Subcutaneous abdominal adipose tissue (tissue), 5 donors: ENCODE measurements at regions not wholly inside any gene's neighbourhood (a gene's known extent, or its start where the extent isn't known, plus 50 kb on each side); places are given as distances from the start of the nearest gene placed in this dataset.

Experiments used
- H3K27ac ChIP-seq: one replicate; pipeline ENCODE4 v1.7.0; 2013; ENCODE audit warnings: low read depth, mild to moderate bottlenecking, inconsistent platforms, low read length, moderate library complexity
- H3K27me3 ChIP-seq, 5 donors: one replicate each; pipeline ENCODE4 v1.7.0; 2013; ENCODE audit warnings: low read length in 5 of 5, inconsistent platforms in 1 of 5; ENCODE audit not compliant: control insufficient read depth in 5 of 5, insufficient read depth in 4 of 5
- H3K36me3 ChIP-seq, 5 donors: one replicate each; pipeline ENCODE4 v1.7.0; 2013; ENCODE audit warnings: low read length in 5 of 5; ENCODE audit not compliant: control insufficient read depth in 5 of 5, insufficient read depth in 5 of 5
- H3K4me1 ChIP-seq, 5 donors: one replicate each; pipeline ENCODE4 v1.7.0; 2013; ENCODE audit warnings: low read length in 5 of 5, mild to moderate bottlenecking in 3 of 5, moderate library complexity in 1 of 5; ENCODE audit not compliant: control insufficient read depth in 5 of 5, insufficient read depth in 5 of 5
- H3K4me3 ChIP-seq, 5 donors: one replicate each; pipeline ENCODE4 v1.7.0; 2013; ENCODE audit warnings: low read length in 5 of 5, low read depth in 1 of 5
- H3K9ac ChIP-seq, 5 donors: one replicate each; pipeline ENCODE4 v1.7.0; 2013; ENCODE audit warnings: low read length in 5 of 5, mild to moderate bottlenecking in 4 of 5, moderate library complexity in 3 of 5
- H3K9me3 ChIP-seq, 5 donors: one replicate each; pipeline ENCODE4 v1.7.0; 2013; ENCODE audit warnings: low read length in 5 of 5; ENCODE audit not compliant: control insufficient read depth in 5 of 5
- donor health status: healthy.
- donor health status: healthy.
- donor health status: healthy.
- donor health status: healthy.
- donor health status: healthy.

GRCh38 chr3:16658004-16658924 is 53.0 kb upstream of the DAZL start:
- peak overlapping the region in 1 of 5 donors; percentile 20 for H3K9ac ChIP-seq
- no peaks in the 10 kb centered on the region for H3K27me3 ChIP-seq
- no peaks in the 10 kb centered on the region for H3K36me3 ChIP-seq
- no peak overlapping the region for H3K4me3 ChIP-seq
- H3K27ac ChIP-seq = no peak overlapping the region
- H3K9me3 ChIP-seq = peaks cover 0 to 6% (median 0%) of the 10 kb centered on the region in 5 donors
- peaks cover 0 to 8% (median 4%) of the 10 kb centered on the region in 5 donors for H3K4me1 ChIP-seq

- no peak overlapping the region for H3K9ac ChIP-seq
- no peaks in the 10 kb centered on the region for H3K36me3 ChIP-seq
- no peak overlapping the region for H3K27ac ChIP-seq
- H3K27me3 ChIP-seq = no peaks in the 10 kb centered on the region
- peaks cover 0 to 12% (median 4%) of the 10 kb centered on the region in 5 donors for H3K4me1 ChIP-seq
- no peak overlapping the region for H3K4me3 ChIP-seq
- H3K9me3 ChIP-seq = peaks cover 0 to 6% (median 0%) of the 10 kb centered on the region in 5 donors
Measured at GRCh38 chr3:16658925-16659793, 53.9 kb upstream of the DAZL start.

DNA sequence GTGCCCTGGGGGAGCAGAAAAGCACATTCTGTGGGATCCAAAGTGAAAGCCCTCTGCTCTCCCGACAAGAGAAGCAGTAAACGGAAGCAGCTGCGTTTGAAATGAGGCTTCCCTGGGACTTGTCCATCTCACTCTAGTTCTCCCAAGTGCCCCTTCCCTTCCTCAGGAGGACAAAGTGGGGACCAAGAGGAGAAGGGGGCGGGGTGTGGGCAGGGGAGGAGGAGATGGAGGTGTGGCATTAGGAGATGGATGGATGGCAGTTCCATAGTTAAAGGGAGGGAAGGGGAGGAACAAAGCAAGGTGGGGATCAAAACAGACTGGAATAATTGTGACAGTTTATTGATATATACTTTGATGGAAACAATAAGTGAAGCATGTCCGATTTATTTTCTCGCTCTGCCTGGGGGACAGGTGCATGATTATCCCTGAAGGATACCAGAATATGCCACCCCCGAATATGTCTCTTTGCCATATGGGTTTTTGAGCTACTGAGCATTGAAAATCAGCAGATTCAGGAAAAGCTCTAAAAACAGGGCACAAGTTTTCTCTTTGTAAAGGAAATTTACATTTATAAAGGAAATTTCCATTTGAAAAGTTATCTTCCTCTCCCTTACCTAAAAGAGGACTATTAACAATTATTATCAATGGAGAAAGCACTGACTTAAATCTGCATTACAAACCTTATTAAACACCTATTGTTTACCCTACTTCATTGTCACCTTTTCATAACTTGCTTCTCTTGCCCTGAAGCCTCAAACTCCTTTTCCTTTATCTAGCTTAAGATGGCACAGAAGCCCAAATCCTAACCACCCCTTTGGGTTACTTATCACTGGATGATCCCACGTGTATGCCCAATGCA is 58.9 kb upstream of the DAZL start:
- Histone ChIP-seq H3K9me3 (peaks cover 0 to 6% (median 0%) of the 10 kb centered on the region in 5 donors), H3K27me3 (no peaks in the 10 kb centered on the region), H3K4me1 (peaks cover 4 to 25% (median 21%) of the 10 kb centered on the region in 5 donors), H3K27ac (no peak overlapping the region), H3K9ac (no peak overlapping the region), H3K4me3 (peak overlapping the region in 1 of 5 donors; percentile 26), H3K36me3 (no peaks in the 10 kb centered on the region)

- no peaks in the 10 kb centered on the region for H3K27me3 ChIP-seq
- H3K9ac ChIP-seq = peak overlapping the region in 1 of 5 donors; percentile 6
- H3K4me1 ChIP-seq = peaks cover 4 to 33% (median 23%) of the 10 kb centered on the region in 5 donors
- peak overlapping the region; percentile 59 for H3K27ac ChIP-seq
- H3K9me3 ChIP-seq = peaks cover 0 to 6% (median 0%) of the 10 kb centered on the region in 5 donors
- no peaks in the 10 kb centered on the region for H3K36me3 ChIP-seq
- peak overlapping the region in 3 of 5 donors; percentile 20 to 35 (median 34) for H3K4me3 ChIP-seq
Measured at GRCh38 chr3:16665282-16665741, 60.1 kb upstream of the DAZL start.

GRCh38 chr3:16666206-16666605 is 61.0 kb upstream of the DAZL start:
- Histone ChIP-seq H3K4me3 (no peak overlapping the region), H3K27me3 (no peaks in the 10 kb centered on the region), H3K27ac (no peak overlapping the region), H3K9me3 (peaks cover 0 to 6% (median 0%) of the 10 kb centered on the region in 5 donors), H3K9ac (no peak overlapping the region), H3K4me1 (peaks cover 4 to 33% (median 23%) of the 10 kb centered on the region in 5 donors), H3K36me3 (no peaks in the 10 kb centered on the region)

GRCh38 chr3:16667633-16668032 is 62.4 kb upstream of the DAZL start:
- Histone ChIP-seq H3K9me3 (no peaks in the 10 kb centered on the region), H3K4me3 (no peak overlapping the region), H3K36me3 (no peaks in the 10 kb centered on the region), H3K9ac (no peak overlapping the region), H3K27ac (peak overlapping the region; percentile 77), H3K4me1 (peaks cover 4 to 36% (median 23%) of the 10 kb centered on the region in 5 donors), H3K27me3 (no peaks in the 10 kb centered on the region)

GRCh38 chr3:16668776-16669545 is 63.7 kb upstream of the DAZL start:
- peaks cover 4 to 38% (median 19%) of the 10 kb centered on the region in 5 donors for H3K4me1 ChIP-seq
- no peak overlapping the region for H3K4me3 ChIP-seq
- no peaks in the 10 kb centered on the region for H3K36me3 ChIP-seq
- no peaks in the 10 kb centered on the region for H3K27me3 ChIP-seq
- H3K27ac ChIP-seq = peak overlapping the region; percentile 77
- no peak overlapping the region for H3K9ac ChIP-seq
- no peaks in the 10 kb centered on the region for H3K9me3 ChIP-seq

DNA sequence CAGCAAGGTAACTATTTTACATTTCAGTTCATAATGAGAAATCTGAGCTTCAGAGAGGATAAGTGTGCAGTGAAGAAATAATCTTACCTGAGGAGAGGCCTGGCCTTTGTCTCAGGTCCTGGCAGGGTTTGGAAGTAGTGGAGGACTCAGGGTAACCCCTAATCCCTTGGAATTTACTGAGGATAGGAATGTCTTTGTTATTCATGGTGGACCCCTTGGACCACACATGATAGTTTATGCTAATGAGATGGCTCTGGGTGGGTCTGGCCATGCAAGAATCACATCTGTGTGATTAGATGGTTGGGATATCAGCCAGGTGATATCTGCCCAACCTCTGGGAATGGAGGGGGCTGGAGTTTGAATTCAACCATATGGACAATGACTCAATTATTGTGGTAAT is 65.0 kb upstream of the DAZL start:
- Histone ChIP-seq H3K4me3 (no peak overlapping the region), H3K4me1 (peaks cover 3 to 33% (median 12%) of the 10 kb centered on the region in 5 donors), H3K36me3 (no peaks in the 10 kb centered on the region), H3K9ac (no peak overlapping the region), H3K27ac (peak overlapping the region; percentile 77), H3K9me3 (no peaks in the 10 kb centered on the region), H3K27me3 (no peaks in the 10 kb centered on the region)

GRCh38 chr3:16671690-16672089 is 66.5 kb upstream of the DAZL start:
- Histone ChIP-seq H3K4me3 (no peak overlapping the region), H3K36me3 (no peaks in the 10 kb centered on the region), H3K27me3 (no peaks in the 10 kb centered on the region), H3K9me3 (peaks cover 0 to 5% (median 0%) of the 10 kb centered on the region in 5 donors), H3K9ac (no peak overlapping the region), H3K27ac (no peak overlapping the region), H3K4me1 (peaks cover 0 to 24% (median 3%) of the 10 kb centered on the region in 5 donors)
